IPS DF 4.7 (cell line): ENCODE measurements at regions not wholly inside any gene's neighbourhood (a gene's known extent, or its start where the extent isn't known, plus 50 kb on each side); places are given as distances from the start of the nearest gene placed in this dataset.

Experiments used
- DNase-seq: peaks from one replicate; pipeline ENCODE4 v3.0.0-alpha.2; 2013; ENCODE audit warnings: low spot score; ENCODE audit errors: extremely low read depth

DNA sequence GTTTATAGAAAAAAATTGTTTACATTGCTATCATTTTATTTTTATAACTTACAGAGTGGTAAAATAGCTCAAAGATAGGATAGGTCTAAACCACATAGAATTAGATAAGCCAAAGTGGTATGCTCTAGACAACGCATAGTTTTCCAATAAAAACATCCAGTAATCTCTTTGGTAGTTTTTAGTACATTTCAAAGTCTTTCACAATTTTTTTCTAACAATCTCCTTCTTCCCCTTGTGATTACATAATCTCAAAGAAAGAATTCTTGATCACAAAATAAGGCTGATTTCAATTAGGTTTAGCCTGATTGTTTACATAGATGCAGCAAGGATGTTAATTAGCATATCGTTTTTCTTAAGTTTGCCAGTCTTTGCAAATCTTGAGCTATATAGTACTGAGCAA lies 460.0 kb downstream of the FUT8 start:
- no peak for DNase-seq

DNA sequence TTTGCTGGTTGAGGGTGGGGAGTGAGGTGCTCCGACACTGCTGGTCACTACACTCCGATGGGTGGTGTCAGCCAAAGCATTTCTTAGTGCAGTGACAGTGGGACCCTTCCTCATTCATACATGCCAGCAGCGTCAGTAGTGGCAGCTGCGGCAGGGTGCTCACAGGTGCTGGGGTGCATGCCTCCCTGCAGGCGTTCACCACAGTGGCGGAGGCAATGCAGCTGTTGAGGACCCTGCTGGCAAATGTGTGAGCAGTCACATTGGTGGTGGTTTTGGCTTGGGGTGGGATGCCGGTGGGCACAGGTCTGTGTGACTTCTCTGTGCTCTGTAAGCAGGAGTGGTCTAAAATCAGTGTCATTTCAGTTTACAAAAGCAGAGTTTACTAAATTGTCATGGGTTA lies 464.6 kb downstream of the FUT8 start:
- no peak for DNase-seq

DNA sequence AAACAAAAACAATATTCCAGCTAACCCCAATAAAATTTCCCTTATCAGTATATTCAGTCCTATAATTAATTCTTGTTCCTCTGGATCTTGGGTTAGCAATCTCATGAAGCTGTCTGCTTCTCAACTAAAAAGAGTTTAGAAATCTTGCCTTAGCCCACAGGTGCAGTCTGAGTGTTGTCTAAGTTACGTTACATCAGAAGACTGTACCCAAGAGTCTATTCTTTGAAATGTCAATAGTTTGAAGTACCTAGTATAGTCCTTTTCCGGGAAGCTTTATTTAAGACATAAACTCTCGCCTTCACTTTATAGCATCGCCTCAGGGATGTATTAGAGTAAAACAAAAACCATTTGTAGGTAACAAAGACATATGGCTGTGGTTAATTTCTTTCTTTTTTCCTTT lies 465.1 kb downstream of the FUT8 start:
- no peak for DNase-seq

DNA sequence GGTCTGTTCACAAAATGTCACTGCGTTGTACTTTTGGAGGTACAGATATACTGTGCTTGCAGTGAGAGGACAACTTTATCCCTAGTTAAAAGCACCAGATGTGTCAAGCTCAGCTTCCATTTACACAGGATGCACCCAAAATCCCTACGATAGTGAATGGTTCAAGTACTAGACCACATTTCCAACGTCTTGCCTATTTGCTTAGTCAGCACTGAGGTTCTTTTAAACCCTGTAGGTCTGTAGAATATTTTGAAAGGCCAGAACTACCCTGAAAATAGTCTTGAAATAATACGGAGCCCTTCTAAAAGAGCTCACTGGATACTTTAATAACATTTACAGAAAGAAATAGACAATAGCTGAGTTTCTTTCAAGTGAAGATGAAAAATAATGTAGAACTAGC lies 466.1 kb downstream of the FUT8 start:
- no peak for DNase-seq

DNA sequence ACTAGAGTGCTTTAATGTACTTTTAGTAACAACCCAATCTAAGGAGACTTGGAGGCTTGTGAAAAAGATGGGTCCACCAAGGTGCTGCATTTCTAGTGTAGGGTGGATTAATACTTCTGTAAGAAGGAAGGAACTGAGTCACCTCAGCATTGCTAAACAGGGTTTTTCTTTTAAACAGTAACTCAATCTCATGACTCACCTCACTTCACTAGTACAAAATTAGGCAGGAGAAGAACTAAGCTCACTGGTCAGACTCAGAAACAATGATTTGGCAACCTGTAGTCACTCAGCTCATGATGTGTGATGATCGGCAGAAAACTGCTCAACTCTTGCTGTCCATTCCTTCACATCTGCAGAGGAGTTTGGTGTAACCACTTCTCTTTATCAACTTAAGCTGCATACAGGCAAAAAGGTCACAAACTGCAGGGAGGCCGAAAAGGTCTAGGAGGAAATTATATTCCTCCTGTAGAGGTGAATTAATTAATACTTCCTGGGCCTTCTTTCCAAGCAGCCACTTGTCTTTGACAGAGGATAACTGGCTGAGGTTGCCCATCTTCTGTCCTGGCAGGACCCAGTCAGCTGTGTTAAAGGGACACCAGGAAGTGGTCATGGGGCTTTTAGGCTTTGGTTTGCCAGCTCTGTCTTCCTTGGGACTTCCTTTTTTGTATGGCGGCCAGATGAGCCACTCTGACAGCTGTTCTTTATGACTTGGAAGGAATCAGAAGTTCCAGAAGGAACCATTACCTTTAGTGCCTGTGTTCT lies 466.9 kb downstream of the FUT8 start:
- no peak for DNase-seq

DNA sequence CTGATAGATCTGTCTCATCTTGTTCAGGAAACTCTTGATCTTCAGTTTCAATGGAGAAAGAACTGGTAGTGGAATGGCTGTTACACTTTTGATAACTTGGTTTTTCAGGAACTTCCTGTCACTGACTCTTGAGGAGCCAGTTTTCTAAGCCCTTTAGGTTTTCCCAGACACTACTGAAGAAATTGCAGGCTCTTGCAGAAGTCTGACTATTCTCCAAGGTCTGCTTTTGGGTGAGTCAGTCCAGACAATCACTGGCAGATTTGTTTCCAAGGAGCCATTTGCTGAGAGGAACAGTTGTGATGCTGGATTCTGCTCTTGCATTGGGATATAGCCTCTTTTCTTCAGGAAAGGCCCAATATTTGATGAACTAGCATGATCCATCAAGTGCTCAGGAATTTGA lies 468.0 kb downstream of the FUT8 start:
- DNase-seq = no peak

DNA sequence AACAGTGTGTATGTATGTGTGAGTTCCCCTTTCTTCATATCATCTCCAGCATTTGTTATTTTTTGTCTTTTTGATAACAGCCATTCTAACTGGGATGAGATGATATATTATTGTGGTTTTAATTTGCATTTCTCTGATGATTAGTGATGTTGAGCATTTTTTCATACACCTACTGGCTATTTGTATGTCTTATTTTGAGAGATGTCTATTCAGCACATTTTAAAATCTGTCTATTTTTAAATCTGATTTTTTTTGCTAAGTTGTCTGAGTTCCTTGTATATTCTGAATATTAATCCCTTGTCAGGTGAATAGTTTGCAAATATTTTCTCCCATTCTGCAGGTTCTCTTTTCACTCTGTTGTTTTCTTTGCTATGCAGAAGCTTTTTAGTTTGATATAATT lies 469.1 kb downstream of the FUT8 start:
- no peak for DNase-seq

DNA sequence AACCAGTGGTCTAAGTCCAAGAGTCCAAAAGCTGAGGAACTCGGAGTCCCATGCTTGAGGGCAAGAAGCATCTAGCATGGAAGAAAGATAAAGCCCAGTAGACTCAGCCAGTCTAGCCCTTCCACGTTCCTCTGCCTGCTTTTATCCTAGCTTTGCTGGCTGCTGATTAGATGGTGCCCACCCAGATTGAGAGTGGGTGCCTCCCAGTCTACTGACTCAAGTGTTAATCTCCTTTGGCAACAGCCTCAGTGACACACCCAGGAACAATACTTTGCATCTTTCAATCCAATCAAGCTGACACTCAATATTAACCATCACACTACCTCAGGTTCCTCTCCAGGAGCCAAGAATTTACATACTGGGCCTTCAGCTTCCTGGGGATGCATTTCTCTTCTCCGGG lies 476.1 kb downstream of the FUT8 start:
- DNase-seq = no peak

DNA sequence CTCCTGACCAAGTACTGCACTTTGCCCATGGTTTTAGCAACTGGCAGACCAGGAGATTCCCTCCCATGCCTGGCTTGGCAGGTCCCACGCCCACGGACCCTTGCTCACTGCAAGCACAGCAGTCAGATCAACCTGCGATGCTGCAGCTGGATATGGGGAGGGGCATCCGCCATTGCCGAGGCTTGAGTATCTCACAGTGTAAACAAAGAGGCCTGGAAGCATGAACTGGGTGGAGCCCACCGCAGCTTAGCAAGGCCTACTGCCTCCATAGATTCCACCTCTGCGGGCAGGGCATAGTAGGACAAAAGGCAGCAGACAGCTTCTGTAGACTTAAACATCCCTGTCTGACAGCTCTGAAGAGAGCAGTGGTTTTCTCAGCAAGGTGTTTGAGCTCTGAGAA lies 479.8 kb downstream of the FUT8 start:
- DNase-seq = no peak

DNA sequence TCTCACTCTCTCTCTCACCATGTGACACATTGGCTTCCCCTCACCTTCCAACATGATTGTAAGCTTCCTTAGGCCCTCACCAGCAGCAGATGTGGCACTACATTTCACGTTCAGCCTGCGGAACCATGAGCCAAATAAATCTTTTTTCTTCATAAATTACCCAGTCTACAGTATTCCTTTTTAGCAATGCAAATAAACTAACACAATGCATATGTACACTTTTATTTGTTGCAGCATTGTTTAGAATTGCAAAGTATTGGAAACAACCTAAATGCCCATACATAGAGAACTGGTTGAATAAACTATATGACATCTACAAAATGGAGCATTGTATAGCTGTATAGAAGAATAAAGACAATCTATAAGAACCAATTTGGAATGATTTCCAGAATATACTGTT lies 487.6 kb downstream of the FUT8 start:
- no peak for DNase-seq

DNA sequence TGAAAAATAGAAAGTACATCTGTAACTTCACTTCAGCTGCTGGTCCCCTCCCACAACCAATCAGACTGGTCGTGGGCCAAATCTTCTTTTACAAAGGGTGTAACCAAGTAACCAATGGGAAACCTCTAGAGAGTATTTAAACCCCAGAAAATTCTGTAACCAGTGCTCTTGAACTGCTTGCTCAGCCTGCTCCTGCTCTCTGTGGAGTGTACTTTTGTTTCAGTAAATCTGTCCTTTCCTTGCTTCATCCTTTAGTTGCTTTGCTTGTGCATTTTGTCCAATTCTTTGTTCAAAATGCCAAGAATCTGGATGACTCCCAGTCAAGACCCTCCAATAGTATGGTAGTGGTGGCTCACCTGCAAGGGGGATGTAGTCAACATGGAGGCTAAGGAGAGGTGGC lies 489.1 kb downstream of the FUT8 start:
- DNase-seq = no peak

DNA sequence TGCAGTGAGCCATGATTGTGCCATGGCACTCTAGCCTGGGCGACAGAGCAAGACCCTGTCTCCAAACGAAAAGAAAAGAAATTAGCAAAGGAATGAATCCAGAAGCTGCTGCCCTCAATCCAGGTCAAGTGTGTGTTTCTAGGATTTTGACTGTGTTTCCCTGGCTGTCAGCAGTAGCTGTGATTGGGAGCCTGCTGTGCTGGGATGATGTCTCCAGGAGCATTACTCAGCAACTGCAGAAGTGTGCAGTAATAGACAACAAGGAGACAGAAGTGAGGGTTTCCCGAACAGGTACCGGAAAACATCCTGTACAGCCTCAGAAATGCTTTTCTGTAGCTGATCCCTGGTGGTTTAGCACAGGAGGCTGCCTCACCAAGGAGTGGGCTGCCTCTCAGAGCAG lies 492.5 kb downstream of the FUT8 start:
- DNase-seq = no peak

DNA sequence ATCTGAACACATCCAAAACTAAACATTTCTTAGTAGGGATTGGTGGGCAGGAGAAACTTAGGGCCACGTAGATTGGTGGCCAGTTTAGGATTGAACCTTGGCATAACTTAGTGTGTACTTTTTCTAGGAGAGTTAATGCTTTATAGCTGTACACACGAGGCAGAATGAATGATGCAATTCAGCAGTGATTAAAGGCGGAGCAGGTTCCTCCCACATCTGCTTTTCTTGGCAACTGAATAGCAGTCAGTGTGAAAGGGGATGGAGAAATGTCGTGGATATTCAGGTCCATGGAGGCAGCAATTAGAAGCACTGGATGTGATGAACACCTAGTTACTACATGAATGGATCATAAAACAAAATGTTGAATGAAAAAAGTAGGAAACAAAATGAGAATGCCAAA lies 493.8 kb downstream of the FUT8 start:
- no peak for DNase-seq

DNA sequence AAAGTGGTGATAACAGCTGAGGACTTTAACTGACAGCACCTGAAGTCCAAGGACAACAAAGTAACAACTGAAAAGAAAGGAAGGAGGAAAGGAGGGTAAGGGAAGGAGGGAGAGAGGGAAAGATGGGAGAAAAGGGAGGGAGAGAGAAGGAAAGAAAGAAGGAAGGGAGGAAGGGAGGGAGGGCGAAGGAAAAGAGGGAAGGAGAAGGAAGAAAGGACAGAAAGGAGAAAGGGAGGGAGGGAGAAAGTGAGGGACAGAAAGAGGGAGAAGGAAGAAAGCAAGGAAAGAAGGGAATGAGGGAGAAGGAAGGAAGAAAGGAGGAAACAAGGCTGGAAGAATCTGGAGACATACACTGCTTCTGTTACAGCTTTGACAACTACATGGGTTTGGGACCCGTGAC lies 494.4 kb downstream of the FUT8 start:
- no peak for DNase-seq

DNA sequence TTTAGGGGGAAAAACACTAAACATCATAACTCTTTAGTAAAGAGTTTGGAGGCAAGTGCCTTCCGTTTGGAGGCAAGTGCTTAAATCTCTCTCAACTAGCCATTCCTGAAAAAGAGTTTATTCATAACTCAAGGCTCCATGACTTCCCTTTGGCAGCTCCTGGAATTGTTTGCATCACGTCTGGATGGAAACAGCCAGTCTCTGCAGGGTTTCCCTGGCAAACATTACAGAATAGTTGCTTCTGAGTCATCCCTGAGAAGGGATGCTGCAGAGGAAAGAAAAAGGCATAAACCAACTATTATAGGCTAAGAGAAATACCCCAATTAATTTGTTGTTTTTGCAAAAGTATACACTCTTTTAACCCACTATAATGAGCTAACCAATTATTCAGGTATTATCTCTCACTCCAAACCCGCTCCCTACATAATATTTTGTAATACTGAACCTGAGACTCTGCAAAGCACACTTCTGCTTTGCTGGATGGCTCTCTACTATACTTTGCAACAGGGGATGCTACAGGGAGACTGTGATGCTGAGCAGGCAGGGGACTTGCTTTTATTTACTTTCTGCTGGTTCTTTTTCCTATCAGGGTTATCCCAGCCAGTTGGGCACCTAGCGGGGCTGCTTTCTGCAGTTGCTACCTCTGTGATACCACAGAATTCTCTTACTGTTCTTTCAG lies 497.7 kb downstream of the FUT8 start:
- DNase-seq = no peak

DNA sequence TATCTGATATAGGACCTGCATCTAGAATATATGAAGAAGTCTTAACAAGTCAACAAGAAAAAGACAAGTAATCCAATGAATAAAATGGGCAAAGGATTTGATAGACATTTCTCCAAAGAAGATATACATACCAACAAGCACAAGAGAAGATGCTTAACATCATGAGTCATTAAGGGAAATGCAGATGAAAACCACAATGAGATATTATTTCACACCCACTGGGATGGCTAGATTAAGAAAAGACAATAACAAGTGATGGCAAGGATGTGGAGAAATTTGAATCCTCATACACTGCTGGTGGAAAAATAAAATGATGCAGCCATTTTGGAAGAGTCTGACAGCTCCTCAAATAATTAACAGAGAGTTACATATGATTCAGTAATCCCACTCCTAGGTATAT lies 502.6 kb downstream of the FUT8 start:
- DNase-seq = no peak

DNA sequence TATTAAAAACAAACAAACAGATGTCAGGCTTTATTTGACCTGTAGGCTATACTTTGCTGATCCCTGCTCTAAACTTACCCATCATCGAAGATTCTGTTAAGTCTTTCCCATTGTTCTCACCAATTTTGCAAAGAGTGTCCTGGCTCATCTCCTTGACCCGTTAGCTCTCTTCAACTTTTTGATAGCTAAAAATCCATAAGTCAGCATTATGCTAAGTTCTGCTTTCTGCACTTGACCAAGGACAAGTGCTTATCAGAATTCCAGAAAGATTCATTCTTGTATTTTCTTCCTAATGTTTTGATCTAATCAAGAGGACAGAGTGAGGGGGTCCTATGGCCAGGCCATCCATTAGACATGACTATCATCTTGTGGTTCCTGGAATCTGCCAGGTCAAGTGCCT lies 503.5 kb downstream of the FUT8 start:
- no peak for DNase-seq

DNA sequence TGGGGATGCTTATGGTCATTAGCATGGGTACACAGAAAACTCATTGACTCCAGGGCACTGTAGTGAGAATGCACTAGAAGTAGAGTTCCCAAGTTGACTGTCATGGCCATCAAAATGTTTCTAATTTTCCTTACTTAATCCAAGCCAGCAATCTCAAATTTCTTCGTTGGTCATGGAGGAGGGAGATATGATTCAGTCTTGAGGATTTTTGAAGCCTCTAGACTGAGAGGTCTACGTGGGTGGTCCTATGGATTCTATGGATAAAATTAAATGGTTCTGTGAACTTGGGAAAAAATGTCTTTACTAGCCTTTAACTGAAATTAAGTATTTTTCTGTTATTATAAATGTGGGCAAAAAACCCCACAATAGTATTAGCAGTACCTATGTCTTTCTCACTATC lies 508.5 kb downstream of the FUT8 start:
- no peak for DNase-seq

DNA sequence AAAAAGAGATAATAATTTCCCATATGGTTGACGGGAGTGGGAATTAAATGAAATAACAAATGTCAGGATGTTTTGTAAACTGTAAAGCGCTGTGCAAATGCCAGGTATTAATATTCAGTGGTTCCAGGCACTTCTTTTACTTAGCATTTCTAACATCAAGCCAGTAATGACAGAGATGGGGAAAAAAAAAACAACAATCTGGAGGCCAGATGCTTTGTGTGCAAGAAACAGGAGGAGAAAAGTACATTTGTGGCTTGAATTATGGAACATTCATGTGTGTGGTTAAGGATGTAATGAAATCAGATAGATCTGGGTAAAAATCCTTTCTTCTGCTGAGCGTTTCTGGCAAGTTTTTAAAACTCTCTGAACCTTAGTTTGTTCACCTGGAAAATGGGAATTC lies 509.6 kb downstream of the FUT8 start:
- DNase-seq = no peak

DNA sequence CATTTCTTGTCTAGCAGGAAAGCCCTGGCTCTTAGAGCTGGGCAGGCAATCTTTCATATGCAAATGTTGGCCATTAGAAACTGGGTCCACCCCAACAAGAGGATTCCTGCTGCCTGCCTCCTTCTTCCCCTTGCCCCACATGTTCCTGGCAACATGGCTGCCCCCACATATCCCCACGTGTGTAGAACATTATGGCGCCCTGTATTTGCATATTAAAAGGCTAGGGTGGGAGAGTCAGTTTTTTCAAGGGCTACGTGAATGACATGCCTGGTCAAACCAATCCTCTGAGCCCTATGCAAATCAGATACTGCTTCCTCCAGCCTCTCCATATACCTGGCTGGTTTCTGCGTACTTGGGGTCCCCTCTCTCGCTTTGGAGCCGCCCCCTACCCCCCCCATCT lies 514.0 kb downstream of the FUT8 start:
- peak; percentile 81 for DNase-seq

DNA sequence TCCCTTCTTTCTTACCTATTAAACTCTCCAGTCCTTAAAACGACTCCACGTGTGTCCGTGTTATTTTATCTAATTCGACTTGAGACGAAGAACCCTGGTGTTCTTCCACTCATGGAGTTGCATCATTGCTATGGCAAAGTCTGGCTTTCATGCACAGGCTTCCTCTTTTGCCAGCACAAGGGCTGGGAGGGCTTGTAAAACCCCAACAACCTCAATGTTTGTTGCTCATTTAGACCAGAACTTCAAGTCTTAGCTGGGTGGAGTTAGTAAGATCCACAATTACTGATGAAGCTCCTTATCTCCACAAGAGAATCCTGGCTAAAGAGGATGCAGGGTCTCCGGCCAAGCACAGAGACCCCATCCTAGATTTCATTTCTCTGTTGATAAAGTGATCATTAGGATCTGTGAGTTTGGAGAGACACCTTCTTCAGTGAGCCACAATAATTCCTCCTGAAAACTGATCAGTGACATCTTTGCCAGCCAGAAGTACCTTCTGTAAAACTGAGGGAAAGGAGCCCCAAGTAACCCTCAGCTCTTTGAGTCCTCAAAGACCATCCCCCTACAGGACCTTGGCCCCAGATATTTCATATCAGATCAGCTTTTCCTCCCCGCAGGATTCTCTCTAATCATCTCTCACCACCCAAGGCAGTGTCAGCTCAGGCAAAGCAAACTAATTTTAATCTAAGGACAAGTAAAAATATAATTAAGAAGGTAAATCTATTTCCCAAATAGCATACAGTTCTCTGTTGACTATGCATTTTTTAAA lies 514.6 kb downstream of the FUT8 start:
- DNase-seq = no peak

DNA sequence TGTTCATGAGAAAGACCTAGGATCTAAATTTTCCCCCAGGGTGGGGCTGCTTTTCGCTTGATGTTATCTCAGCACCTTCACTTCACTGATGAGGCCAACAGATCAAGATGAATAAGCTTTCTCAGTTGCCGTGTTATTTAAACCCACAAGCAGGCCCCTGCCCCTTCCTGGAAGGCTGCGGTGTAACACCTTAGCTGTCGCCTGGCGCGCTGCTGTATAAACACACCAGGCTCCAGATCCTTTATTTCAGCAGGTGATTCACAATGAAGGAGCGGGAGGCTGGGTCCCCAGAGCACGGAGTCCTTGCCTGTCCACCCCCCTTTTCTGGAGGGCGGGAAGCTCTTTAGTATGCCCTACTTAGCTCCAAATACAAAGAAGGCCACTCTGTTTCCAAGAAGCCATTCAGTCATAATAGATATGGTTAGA lies 515.4 kb downstream of the FUT8 start:
- no peak for DNase-seq

DNA sequence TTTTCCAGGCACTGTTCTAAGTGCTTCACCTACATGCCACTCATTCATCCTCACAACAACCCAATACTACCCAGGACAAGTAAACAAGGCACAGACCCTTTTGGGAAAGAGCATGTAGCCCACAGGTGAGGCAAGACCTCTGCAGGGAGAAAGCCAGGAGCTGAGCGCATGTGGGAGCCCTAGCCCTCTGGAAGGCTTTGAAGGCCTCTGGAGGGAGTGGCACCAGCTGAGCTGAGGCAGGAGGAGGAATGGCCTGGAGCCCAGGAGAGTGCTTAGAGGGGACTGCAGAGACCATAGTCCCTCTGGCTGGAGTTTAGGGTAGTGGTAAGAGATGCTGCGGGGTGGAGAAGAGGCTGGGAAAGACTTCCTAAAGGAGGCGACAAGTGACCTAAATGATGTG lies 516.5 kb downstream of the FUT8 start:
- DNase-seq = no peak
